Trophoblast cell (in vitro differentiated cells and primary cell): ENCODE measurements at regions not wholly inside any gene's neighbourhood (a gene's known extent, or its start where the extent isn't known, plus 50 kb on each side); places are given as distances from the start of the nearest gene placed in this dataset.

Source experiments
- DNase-seq, 2 donors: peaks; one replicate each; pipeline ENCODE4 v3.0.0-alpha.2; 2016
- H2AFZ ChIP-seq: 2 replicates; pipeline ENCODE4 v1.6.1; 2013; ENCODE audit warnings: low read length, moderate library complexity, mild to moderate bottlenecking; ENCODE audit not compliant: insufficient read depth, poor library complexity
- H2AK5ac ChIP-seq: 2 replicates; pipeline ENCODE4 v1.6.1; 2013; ENCODE audit warnings: mild to moderate bottlenecking, low read length
- H2BK120ac ChIP-seq: 2 replicates; pipeline ENCODE4 v1.6.1; 2013; ENCODE audit warnings: low read length, mild to moderate bottlenecking, moderate library complexity; ENCODE audit not compliant: insufficient read depth, poor library complexity
- H2BK12ac ChIP-seq: 2 replicates; pipeline ENCODE4 v1.6.1; 2013; ENCODE audit warnings: mild to moderate bottlenecking, low read length, moderate library complexity
- H2BK5ac ChIP-seq: 2 replicates; pipeline ENCODE4 v1.6.1; 2013; ENCODE audit warnings: low read length, low read depth, moderate library complexity, mild to moderate bottlenecking; ENCODE audit not compliant: poor library complexity
- H3K14ac ChIP-seq: 2 replicates; pipeline ENCODE4 v1.6.1; 2013; ENCODE audit warnings: mild to moderate bottlenecking, low read length
- H3K18ac ChIP-seq: 2 replicates; pipeline ENCODE4 v1.6.1; 2013; ENCODE audit warnings: mild to moderate bottlenecking, low read length
- H3K23ac ChIP-seq: 2 replicates; pipeline ENCODE4 v1.6.1; 2013; ENCODE audit warnings: low read length
- H3K27ac ChIP-seq: 2 replicates; pipeline ENCODE4 v1.5.1; 2013; ENCODE audit warnings: low read depth, mild to moderate bottlenecking, inconsistent platforms, low read length, moderate library complexity
- H3K27me3 ChIP-seq: 2 replicates; pipeline ENCODE4 v1.6.1; 2013; ENCODE audit warnings: inconsistent platforms, mild to moderate bottlenecking, low read length, moderate library complexity; ENCODE audit not compliant: insufficient read depth
- H3K36me3 ChIP-seq, 2 experiments: 1 replicate in 1 of 2; 2 replicates in 1 of 2; pipeline ENCODE4 v1.6.1; 2013; ENCODE audit warnings: low read length in 2 of 2, mild to moderate bottlenecking in 2 of 2, moderate library complexity in 1 of 2; ENCODE audit not compliant: insufficient read depth in 2 of 2, control insufficient read depth in 1 of 2
- H3K4ac ChIP-seq: 2 replicates; pipeline ENCODE4 v1.6.1; 2013; ENCODE audit warnings: low read depth, mild to moderate bottlenecking, low read length, moderate library complexity
- H3K4me1 ChIP-seq, 2 experiments: 1 replicate in 1 of 2; 2 replicates in 1 of 2; pipeline ENCODE4 v1.6.1; 2013; ENCODE audit warnings: low read length in 2 of 2, mild to moderate bottlenecking in 2 of 2, moderate library complexity in 1 of 2; ENCODE audit not compliant: insufficient read depth in 2 of 2, control insufficient read depth in 1 of 2
- H3K4me2 ChIP-seq: 2 replicates; pipeline ENCODE4 v1.6.1; 2013; ENCODE audit warnings: inconsistent platforms, mild to moderate bottlenecking, low read length, moderate library complexity
- H3K4me3 ChIP-seq: 2 replicates; pipeline ENCODE4 v1.5.1; 2013; ENCODE audit warnings: mild to moderate bottlenecking, low read depth, low read length, inconsistent platforms
- H3K79me1 ChIP-seq: one replicate; pipeline ENCODE4 v1.6.1; 2013; ENCODE audit warnings: low read length
- H3K79me2 ChIP-seq: 2 replicates; pipeline ENCODE4 v1.6.1; 2013; ENCODE audit warnings: low read length, mild to moderate bottlenecking; ENCODE audit not compliant: control insufficient read depth, insufficient read depth, poor library complexity
- H3K9ac ChIP-seq: 2 replicates; pipeline ENCODE4 v1.6.1; 2013; ENCODE audit warnings: mild to moderate bottlenecking, low read length
- H3K9me3 ChIP-seq: 2 replicates; pipeline ENCODE4 v1.6.1; 2013; ENCODE audit warnings: low read depth, mild to moderate bottlenecking, control low read depth, inconsistent platforms, low read length; ENCODE audit not compliant: insufficient read depth
- H4K12ac ChIP-seq: 2 replicates; pipeline ENCODE4 v1.6.1; 2013; ENCODE audit warnings: low read depth, mild to moderate bottlenecking, low read length, moderate library complexity
- H4K8ac ChIP-seq: 2 replicates; pipeline ENCODE4 v1.6.1; 2013; ENCODE audit warnings: low read depth, mild to moderate bottlenecking, low read length, moderate library complexity
- H4K91ac ChIP-seq: one replicate; pipeline ENCODE4 v1.6.1; 2013; ENCODE audit warnings: low read depth, mild to moderate bottlenecking, low read length, moderate library complexity
- WGBS: extraction: QIAGEN DNeasy Blood & Tissue Kit; methylation state at CpG from one replicate; pipeline ENCODE4 v1.1.7; 2013; ENCODE audit warnings: missing lambda C conversion rate; ENCODE audit not compliant: insufficient read length, insufficient coverage; ENCODE audit errors: extremely low coverage; 5-methylcytosine and 5-hydroxymethylcytosine counted together

- Histone ChIP-seq H4K91ac (no peak overlapping the region), H3K14ac (no peak overlapping the region), H3K79me1 (no peaks in the 10 kb centered on the region), H3K4me1 (no peaks in the 10 kb centered on the region), H3K79me2 (no peaks in the 10 kb centered on the region), H3K4ac (no peak overlapping the region), H2BK12ac (no peak overlapping the region), H4K12ac (no peak overlapping the region), H3K36me3 (no peaks in the 10 kb centered on the region), H4K8ac (no peak overlapping the region), H3K4me2 (no peak overlapping the region), H3K27ac (no peak overlapping the region), H2AK5ac (no peak overlapping the region), H3K27me3 (no peaks in the 10 kb centered on the region), H3K9ac (no peak overlapping the region), H2AFZ (no peak overlapping the region), H2BK5ac (no peak overlapping the region), H3K23ac (no peak overlapping the region), H2BK120ac (no peak overlapping the region), H3K4me3 (no peak overlapping the region), H3K18ac (no peak overlapping the region), H3K9me3 (no peaks in the 10 kb centered on the region)
- no peak for DNase-seq
- no CpG with 5 or more reads among the region's 3 CpGs for WGBS
Observed at GRCh38 chr9:25960178-25960577, 281.9 kb upstream of the TUSC1 start.

GRCh38 chr9:25954209-25954608, 276.0 kb upstream of the TUSC1 start:
- Histone ChIP-seq H2AFZ (no peak overlapping the region), H3K4me3 (no peak overlapping the region), H3K4me1 (no peaks in the 10 kb centered on the region), H3K23ac (no peak overlapping the region), H4K12ac (no peak overlapping the region), H3K36me3 (no peaks in the 10 kb centered on the region), H2BK120ac (no peak overlapping the region), H3K27ac (no peak overlapping the region), H3K79me1 (no peaks in the 10 kb centered on the region), H2BK5ac (no peak overlapping the region), H3K18ac (no peak overlapping the region), H2BK12ac (no peak overlapping the region), H3K4ac (no peak overlapping the region), H3K14ac (no peak overlapping the region), H3K4me2 (no peak overlapping the region), H3K27me3 (no peaks in the 10 kb centered on the region), H4K91ac (no peak overlapping the region), H3K9me3 (no peaks in the 10 kb centered on the region), H3K9ac (no peak overlapping the region), H4K8ac (no peak overlapping the region), H3K79me2 (no peaks in the 10 kb centered on the region), H2AK5ac (no peak overlapping the region)
- no peak for DNase-seq

GRCh38 chr9:25948182-25948581, 269.9 kb upstream of the TUSC1 start:
- Histone ChIP-seq H2BK12ac (no peak overlapping the region), H3K9ac (no peak overlapping the region)

GRCh38 chr9:25939126-25939525, 260.9 kb upstream of the TUSC1 start:
- H3K79me1 ChIP-seq, result no peaks in the 10 kb centered on the region
- no peak overlapping the region for H2AK5ac ChIP-seq
- H3K4ac ChIP-seq, result no peak overlapping the region
- H2AFZ ChIP-seq, result no peak overlapping the region
- no peaks in the 10 kb centered on the region for H3K4me1 ChIP-seq
- no peaks in the 10 kb centered on the region for H3K79me2 ChIP-seq
- no peak overlapping the region for H3K9ac ChIP-seq
- H2BK5ac ChIP-seq, result no peak overlapping the region
- H3K4me2 ChIP-seq, result no peak overlapping the region
- H2BK120ac ChIP-seq, result no peak overlapping the region
- no peak overlapping the region for H3K14ac ChIP-seq
- no peak overlapping the region for H3K23ac ChIP-seq
- H3K27ac ChIP-seq, result no peak overlapping the region
- H3K18ac ChIP-seq, result no peak overlapping the region
- WGBS, result no CpG with 5 or more reads among the region's 1 CpG
- no peaks in the 10 kb centered on the region for H3K36me3 ChIP-seq
- no peak for DNase-seq
- no peak overlapping the region for H3K4me3 ChIP-seq
- no peaks in the 10 kb centered on the region for H3K9me3 ChIP-seq
- H4K91ac ChIP-seq, result no peak overlapping the region
- H2BK12ac ChIP-seq, result no peak overlapping the region
- H4K12ac ChIP-seq, result no peak overlapping the region
- no peak overlapping the region for H4K8ac ChIP-seq
- H3K27me3 ChIP-seq, result no peaks in the 10 kb centered on the region

More at GRCh38 chr9:25948182-25948581, 269.9 kb upstream of the TUSC1 start:
- H3K4me2 ChIP-seq, result no peak overlapping the region
- H3K4ac ChIP-seq, result no peak overlapping the region
- H2AFZ ChIP-seq, result no peak overlapping the region
- H4K91ac ChIP-seq, result no peak overlapping the region
- no peaks in the 10 kb centered on the region for H3K36me3 ChIP-seq
- H3K23ac ChIP-seq, result no peak overlapping the region
- no peak overlapping the region for H3K27ac ChIP-seq
- no peaks in the 10 kb centered on the region for H3K9me3 ChIP-seq
- H4K12ac ChIP-seq, result no peak overlapping the region
- no peak overlapping the region for H3K4me3 ChIP-seq
- no peaks in the 10 kb centered on the region for H3K79me1 ChIP-seq
- H3K79me2 ChIP-seq, result no peaks in the 10 kb centered on the region
- H2BK5ac ChIP-seq, result no peak overlapping the region
- no peak overlapping the region for H2AK5ac ChIP-seq
- no peaks in the 10 kb centered on the region for H3K4me1 ChIP-seq
- no peak overlapping the region for H2BK120ac ChIP-seq
- no peaks in the 10 kb centered on the region for H3K27me3 ChIP-seq
- no peak overlapping the region for H3K14ac ChIP-seq
- no peak for DNase-seq
- no peak overlapping the region for H3K18ac ChIP-seq
- no peak overlapping the region for H4K8ac ChIP-seq

- Histone ChIP-seq H2AFZ (no peak overlapping the region), H2BK5ac (no peak overlapping the region), H3K36me3 (no peaks in the 10 kb centered on the region), H2BK120ac (no peak overlapping the region), H3K79me1 (no peaks in the 10 kb centered on the region), H3K9ac (no peak overlapping the region), H3K9me3 (no peaks in the 10 kb centered on the region), H2BK12ac (no peak overlapping the region), H3K79me2 (no peaks in the 10 kb centered on the region), H3K4me1 (no peaks in the 10 kb centered on the region), H3K14ac (no peak overlapping the region), H3K27ac (no peak overlapping the region), H4K8ac (no peak overlapping the region), H4K91ac (no peak overlapping the region), H3K4me2 (no peak overlapping the region), H3K4ac (no peak overlapping the region), H4K12ac (no peak overlapping the region), H3K23ac (no peak overlapping the region), H2AK5ac (no peak overlapping the region), H3K27me3 (no peaks in the 10 kb centered on the region), H3K18ac (no peak overlapping the region), H3K4me3 (no peak overlapping the region)
- no CpG with 5 or more reads among the region's 1 CpG for WGBS
- no peak for DNase-seq
Observed at GRCh38 chr9:25936031-25936430, 257.8 kb upstream of the TUSC1 start.
